ENCODE measurements at regions not wholly inside any gene's neighbourhood (a gene's known extent, or its start where the extent isn't known, plus 50 kb on each side); places are given as distances from the start of the nearest gene placed in this dataset.
"Not testable (repeated sequence)": the region's sequence is repeated elsewhere in the genome, so short reads cannot be mapped to it uniquely, and the experiment has no call there.

DNA sequence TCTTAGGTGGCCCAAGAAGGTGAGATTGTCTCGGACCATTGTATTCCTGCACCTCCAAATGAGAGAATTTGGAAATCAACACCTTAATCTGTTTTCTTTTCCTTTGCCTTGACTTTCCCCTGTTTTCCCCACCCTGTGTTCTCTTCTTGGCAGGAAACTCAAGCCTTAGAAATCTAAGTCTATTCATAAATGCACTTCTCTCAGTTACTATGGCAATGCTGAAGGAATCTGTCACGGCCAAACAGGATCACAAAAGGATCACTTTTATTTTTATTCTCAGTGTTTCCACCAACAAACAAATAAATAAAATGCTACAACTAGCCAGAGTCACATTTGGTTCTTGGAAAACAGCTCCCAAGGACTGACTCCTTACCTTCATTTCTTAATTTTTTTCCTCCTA lies 270.5 kb downstream of the BCAT1 start:
- peak in 1 of 51 donors; percentile 10 for DNase-seq

DNA sequence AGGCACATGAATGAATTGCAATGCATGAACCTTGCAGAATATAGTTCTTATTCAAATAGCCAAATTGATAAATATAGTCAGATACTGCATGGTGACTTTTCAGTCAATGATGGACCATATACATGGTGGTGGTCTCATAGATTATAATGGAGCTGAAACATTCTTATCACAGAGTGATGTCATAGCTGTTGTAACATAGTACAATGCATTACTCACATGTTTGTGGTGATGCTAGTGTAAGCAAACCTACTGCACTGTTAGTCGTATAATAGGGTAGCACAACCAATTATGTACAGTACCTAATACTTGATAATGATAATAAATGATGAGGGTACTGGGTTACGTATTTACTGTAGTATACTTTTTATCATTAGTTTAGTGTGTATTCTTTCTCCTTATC lies 280.3 kb downstream of the BCAT1 start:
- DNase-seq, result no peak

DNA sequence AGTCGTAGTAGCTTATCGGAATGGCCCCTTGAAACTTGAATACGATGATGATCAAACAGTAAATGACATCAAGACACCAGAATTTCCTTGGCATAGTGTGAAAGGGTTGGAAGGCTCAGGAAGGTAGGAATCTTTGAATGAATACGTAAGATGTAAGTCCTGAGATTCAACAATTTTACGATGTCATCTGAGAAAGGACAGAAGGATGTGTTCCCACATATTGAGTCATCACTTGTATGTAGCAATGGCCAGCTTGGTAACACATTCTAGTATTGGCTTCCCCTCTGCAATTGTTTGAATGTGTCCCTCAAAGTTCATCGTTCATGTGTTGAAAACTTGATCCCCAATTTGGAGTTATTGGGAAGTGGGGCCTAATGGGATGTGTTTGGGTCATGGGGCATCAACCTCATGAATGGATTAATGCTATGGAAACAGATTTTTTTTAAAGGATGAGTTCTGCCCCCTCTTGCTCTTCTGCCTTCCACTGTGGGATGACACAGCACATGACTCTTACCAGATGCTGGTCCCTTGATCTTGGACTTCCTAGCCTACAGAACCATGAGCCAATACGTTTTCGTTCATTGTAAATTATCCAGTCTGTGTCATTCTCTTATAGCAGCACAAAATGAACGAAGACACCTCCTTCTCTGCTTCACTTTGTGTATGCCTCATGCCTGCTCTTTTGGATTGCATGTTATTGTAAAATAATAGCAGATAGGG lies 284.6 kb downstream of the BCAT1 start:
- DNase-seq, result no peak

DNA sequence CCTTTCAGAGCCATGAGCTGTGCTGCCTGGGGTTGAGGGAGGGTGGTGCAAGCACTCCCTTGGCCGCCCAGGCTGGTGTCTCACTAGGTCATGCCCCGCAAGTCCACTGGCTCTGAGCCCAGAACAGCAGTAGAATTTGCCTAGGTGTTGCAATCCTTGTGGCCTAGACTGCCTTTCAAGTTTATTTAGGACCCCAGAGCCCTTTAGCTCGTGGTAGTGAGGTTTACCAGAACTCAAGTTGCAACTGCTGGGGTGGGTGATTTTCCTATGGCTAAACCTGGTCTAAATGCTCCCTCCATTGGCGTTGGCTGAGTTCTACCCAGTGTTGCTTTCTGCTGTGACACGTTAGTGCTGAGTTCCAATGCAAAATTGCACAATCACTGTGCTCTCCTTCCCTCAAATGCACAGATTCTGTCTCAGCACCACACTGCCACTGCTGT lies 287.2 kb downstream of the BCAT1 start:
- peak in 21 of 51 donors; percentile 1 to 77 (median 25) for DNase-seq

DNA sequence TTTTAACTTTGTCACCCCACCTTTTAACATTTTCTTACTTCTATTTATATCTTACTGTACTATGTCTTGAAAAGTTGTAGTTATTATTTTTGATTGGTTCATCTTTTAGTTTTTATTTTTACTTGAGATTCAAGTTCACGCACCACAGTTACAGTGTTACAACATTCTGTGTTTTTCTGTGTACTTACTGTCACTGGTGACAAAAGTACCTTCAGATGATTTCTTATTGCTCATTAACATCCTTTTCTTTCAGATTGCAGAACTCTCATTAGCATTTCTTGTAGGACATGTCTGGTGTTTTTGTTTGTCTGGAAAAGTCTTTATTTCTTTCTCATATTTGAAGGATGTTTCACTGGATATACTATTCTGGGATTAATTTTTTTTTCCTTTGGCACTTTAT lies 289.9 kb downstream of the BCAT1 start:
- no peak for DNase-seq

DNA sequence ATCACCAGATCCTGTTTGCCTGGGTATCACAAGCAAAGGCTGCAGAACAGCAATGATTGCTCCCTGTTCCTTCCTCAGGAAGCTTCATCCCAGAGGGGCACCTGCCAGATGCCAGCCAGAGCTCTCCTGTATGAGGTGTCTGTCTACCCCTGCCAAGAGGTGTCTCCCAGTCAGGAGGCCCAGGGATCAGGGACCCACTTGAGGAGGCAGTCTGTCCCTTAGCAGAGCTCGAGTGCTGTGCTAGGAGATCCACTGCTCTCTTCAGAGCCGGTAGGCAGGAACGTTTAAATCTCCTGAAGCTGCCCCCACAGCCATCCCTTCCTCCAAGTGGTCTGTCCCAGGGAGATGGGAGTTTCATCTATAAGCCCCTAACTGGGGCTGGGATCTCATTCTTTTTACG lies 294.6 kb downstream of the BCAT1 start:
- not testable (repeated sequence) for DNase-seq

DNA sequence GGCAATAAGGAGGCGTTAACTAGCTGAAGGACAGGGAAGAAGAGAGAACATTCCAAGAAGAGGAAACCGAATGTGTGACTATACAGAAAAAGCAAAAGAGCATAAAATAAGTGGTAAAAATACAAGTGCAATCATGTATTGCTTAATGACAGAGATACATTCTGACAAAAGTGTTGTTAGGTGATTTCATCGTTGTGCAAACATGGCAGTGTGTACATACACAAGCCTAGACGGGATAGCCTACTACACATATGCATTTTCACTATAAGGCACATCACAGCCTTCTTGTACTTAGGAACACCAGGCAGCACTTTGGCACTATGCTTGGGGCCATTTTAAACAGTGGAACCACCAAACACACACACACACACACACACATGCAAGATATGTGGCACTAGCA lies 299.3 kb downstream of the BCAT1 start:
- DNase-seq, result no peak

DNA sequence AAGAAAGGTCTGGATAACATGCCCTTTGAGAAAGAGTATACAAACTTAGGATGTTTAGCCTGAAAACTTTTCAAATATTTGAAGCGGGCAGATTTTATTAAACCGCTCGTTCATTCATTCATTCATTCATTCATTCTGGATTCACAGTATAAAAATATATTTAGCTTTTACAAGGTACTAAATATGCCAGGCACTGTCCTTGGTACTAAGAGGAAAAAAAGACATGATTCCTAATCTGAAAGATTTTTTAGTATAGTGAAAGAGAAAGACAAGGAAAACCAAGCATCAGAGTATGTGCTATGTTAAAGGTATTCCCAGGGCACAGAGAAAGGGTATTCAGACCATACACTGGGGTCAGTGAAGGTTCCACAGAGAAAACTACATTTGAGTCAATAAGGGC lies 299.7 kb downstream of the BCAT1 start:
- DNase-seq, result no peak

DNA sequence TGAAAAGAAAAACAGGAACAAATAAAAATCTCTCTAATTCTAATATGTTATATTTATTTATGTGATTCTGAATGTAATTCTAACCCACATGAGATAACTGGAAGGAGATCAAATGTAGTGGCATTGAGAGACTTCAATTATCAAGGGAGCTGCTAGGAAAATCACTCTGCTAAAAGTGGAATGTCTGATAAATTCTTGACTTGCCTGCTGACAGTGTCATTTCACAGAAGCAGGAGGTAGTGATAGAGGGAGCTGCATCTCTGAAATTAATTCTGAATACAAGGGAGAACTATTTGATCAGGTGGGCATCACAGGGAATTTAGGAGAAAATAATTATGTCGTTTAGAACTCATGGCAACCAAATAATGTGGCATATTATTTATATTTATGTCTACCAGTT lies 303.6 kb downstream of the BCAT1 start:
- DNase-seq, result no peak

DNA sequence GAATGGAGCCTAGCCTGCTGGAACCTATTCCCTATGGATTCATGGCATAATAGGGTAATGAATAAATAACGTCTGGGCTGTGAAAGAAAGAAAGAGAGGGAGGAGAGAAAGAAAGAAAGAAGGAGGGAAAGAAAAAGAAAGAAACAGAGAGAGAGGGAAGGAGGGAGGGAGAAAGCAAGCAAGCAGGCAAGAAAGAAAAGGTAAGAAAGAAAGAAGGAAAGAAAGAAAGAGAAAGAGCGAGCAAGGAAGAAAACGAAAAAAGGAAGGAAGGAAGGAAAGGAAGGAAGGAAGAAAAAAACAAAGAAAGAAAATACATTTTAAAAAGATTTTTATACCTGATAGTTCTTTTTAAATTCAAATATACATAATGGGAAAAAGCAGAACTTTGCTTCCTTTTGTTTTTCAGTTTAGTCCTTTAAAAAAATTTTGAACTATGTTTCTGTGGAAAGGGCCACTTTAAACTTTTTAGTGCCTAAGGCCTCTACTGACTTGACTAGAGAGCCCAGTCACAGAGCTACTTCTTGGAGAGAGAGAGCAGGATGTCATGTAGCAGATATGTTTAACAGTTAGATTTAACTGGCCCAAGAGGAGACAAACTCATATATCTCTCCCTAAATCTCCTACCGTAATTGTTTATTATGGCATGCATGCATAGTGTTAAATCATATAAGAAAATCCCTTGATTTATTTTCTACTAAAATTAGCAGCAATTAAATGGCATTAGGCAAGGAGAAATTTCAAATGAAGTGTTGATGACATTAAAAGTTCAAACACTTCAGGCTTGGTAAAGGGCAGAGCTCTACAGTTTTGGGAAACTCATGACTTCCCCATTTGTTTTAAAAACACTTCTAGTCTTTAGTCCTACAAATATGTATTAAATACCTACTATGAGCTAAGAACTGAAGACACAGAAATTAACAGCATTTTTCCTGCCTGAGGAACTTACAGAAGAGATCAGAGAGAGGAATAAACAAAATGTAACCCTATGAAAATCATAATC lies 305.5 kb downstream of the BCAT1 start:
- DNase-seq, result no peak

DNA sequence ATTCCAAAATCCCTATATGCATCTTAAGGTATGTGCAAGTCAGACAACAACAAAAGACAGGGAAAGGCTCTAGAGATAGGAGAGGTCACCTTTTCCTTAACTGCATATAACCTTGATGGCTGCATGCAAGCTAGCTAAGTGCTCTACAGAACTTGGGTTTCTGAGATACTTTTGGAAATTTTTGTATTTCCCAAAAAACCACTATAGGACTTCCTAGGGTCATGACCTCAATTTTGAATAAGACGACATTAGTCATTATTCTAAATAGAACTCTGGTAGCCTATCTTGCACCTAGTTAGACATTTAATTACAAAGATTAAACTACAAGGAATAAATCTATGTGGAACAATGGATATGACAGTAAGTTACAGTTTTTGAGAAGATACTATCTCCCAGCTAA lies 309.3 kb downstream of the BCAT1 start:
- DNase-seq, result no peak

DNA sequence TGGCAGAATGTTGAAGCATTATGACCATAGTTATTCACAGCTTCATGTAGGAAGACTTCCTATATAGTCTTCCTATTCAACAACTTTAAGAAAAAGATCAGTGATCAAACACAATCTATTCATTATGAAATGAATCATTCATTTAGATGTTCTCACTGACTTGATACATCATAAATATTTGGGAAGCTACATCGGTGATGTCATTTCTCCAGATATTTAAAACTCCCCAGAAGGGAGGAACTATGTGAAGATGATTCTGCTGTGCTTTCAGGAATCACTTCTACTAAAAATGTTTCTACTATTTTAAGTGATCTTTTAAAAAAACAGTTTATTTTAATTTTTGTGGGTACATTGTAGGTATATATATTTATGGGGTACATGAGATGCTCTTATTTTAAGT lies 316.4 kb downstream of the BCAT1 start:
- DNase-seq, result no peak

DNA sequence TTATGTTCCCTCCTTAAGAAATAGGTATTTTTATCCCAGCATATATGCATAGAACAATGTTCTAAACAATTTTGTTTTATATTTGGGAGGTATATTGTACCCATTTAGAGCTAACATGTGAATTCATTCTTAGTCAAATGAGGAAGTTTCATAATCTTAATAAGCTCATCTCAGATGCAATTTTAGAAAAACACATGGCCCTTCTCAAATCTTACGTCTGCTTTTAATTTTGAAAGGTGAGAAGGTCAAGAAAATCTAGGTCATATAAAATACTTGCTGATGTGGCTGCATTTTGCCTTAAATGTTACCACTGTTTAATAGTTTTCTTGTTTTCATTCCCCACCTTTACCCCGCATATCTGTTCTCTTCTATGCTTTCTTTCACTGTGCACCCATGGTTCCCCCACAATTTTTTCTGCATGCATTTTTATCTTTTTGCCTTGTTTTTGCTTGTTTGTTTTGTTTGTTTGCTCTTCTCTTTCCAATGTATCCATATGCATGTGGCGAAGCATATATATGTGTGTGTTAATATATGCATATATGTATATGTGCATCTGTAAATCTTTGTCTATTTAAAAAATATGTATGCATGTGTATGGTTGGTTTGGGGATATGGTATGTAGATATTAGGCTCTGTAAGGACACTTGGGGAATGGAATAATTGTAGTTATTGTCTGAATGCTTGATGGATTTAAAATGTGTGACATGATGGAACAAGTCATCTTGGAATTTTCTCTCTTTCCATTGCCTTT lies 317.1 kb downstream of the BCAT1 start:
- no peak for DNase-seq

DNA sequence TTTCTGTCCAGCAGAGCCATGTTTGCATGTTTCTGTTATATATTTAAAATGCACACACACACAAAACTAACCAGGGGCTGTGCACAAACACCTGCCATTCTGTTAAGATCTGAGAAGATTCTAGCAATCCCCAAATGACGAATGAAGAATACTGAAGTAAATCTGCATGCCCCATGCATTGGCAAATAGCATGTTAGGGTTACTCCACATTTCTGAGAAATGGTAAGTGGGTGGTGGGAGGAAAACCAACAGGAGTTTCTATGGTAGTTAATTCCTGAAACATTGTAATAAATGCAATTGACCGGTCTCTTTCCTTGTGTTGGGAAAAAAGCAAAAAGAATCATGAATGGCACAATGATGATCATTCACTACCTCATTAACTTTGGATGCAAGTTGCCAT lies 318.0 kb downstream of the BCAT1 start:
- no peak for DNase-seq

DNA sequence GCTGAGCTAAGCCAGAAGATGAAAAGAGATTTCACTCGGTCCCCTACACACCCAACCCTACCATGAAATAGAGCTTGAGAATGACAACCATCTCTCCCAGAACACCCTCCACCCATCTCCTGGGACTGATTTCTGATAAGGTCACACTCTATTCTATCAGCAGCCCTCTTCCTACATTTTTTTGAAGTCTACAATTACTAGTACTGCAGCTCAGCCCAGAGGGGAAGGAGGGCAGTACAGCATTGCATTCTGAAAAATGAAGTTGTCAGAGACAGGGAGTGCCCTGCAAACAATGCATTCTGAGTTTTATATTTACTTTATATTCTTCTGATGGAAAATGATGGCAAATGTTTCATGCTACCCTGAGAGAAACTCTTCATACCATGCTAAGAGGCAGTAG lies 318.5 kb downstream of the BCAT1 start:
- no peak for DNase-seq

DNA sequence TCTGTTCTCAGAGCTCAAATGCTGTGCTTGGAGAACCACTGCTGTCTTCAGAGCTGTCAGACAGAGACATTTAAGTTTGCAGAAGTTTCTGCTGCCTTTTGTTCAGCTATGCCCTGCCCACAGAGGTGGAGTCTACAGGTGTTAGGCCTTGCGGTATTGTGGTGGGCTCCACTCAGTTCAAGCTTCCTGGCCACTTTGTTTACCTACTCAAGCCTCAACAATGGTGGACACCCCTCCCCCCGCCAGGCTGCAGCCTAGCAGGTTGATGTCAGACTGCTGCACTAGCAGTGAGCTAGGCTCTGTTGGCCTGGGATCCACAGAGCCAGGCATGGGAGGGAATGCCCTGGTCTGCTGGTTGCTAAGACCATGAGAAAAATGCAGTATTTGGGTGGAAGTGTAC lies 323.8 kb downstream of the BCAT1 start:
- no peak for DNase-seq

DNA sequence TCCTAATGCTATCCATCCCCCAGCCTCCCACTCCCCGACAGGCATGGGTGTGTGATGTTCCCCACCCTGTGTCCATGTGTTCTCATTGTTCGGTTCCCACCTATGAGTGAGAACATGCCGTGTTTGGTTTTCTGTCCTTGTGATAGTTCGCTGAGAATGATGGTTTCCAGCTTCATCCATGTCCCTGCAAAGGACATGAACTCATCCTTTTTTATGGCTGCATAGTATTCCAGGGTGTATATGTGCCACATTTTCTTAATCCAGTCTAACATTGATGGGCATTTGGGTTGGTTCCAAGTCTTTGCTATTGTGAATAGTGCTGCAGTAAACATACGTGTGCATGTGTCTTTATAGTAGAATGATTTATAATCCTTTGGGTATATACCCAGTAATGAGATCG lies 328.9 kb downstream of the BCAT1 start:
- not testable (repeated sequence) for DNase-seq

DNA sequence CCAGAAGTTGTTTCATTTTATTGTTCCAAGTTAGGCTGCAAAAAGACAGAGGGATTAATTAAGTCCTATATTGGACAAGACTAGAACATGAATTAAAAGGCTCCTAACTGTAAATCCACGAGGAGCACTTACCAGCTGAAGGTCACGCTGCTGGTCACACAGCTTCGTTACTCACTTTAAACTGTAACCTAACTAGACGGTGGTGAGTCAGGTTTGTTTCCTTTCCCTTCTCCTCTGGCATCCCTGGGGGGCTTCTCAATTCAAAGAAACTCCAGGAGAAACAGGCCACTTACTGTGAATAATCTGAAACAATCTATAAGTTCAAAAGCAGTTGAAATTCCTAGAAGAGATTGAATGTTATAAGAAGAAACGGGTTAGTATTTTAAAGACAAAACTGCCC lies 331.4 kb downstream of the BCAT1 start:
- DNase-seq, result no peak

DNA sequence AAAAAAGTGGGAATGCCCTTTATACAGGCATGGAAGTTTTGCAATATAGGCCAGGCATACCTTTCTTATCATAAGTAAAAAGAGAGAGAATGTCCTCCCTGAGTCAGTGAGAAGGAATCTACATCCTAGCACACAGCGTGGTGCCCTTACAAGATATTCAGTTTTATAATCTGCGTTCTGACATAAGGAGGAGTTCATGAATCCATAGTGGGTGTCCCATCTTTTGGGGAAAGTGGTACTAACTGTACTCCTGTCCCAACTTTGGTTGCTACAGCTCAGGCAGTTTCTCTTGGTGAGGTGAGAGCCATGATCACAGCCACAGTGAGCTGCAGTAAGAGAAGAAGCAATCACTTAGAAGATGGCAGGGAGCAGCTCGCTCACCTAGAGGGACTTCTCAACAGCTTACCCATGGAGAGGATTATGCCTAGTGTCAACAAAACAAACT lies 332.9 kb downstream of the BCAT1 start:
- DNase-seq, result no peak

DNA sequence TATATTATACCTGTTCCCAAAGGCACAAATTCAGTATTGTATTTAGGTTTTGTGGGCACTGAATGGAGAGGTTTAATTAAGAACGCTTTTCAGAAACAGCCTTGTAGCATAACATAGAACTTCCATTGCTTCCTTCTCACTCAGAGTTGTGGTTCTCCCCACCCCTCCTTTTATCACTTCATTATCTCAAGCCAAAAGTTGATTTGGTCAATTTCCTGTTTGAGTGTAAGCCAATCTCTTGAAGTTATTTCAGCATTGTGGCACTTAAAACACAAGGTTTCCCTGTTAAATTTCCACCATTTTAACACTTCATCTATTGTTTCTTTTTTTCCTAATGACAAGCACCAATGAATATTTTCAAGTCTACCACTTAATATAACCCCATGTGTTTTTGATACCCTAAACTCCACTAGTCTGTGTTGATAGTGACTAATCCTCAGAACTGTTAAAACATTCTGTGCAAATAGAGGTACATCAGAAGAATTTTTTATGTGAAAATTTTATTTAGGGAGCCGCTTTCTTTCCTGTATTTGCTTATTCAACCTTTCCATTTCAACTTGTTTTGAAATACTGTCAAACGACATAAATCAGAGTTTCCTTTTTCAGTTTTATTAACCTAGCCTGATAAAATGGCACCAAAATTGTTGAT lies 340.1 kb downstream of the BCAT1 start:
- DNase-seq, result no peak

DNA sequence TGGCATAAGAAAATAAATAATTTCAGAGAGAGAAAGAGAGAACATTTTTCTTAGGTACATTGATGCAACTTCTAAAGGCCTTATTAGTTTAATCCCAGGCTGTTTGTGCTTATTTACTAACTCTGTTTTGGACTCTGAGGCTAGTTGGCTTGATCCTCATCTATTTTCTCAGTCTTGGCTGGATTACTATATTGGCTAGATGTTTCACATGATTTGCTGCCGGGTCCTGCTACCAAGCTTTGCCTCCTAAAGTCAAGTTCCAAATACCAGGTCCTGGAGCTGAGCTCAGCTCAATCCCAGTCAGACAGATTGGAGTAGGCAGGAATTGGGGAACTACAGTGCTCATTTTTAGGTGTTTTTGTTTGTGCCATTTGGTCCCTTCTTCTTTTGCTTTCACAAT lies 340.8 kb downstream of the BCAT1 start:
- DNase-seq, result no peak
